ENCODE measurements at regions not wholly inside any gene's neighbourhood (a gene's known extent, or its start where the extent isn't known, plus 50 kb on each side); places are given as distances from the start of the nearest gene placed in this dataset.

GRCh38 chr2:217309056-217309455 lies 449.2 kb upstream of the TNP1 start (continued):
- TF ChIP-seq, protein P1, sequence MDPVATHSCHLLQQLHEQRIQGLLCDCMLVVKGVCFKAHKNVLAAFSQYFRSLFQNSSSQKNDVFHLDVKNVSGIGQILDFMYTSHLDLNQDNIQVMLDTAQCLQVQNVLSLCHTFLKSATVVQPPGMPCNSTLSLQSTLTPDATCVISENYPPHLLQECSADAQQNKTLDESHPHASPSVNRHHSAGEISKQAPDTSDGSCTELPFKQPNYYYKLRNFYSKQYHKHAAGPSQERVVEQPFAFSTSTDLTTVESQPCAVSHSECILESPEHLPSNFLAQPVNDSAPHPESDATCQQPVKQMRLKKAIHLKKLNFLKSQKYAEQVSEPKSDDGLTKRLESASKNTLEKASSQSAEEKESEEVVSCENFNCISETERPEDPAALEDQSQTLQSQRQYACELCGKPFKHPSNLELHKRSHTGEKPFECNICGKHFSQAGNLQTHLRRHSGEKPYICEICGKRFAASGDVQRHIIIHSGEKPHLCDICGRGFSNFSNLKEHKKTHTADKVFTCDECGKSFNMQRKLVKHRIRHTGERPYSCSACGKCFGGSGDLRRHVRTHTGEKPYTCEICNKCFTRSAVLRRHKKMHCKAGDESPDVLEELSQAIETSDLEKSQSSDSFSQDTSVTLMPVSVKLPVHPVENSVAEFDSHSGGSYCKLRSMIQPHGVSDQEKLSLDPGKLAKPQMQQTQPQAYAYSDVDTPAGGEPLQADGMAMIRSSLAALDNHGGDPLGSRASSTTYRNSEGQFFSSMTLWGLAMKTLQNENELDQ (CRISPR knock-in tag; IDR thresholded peaks at IDR 0.05; ENCODE audit: borderline replicate concordance), result no peak
- TF ChIP-seq, protein P2, sequence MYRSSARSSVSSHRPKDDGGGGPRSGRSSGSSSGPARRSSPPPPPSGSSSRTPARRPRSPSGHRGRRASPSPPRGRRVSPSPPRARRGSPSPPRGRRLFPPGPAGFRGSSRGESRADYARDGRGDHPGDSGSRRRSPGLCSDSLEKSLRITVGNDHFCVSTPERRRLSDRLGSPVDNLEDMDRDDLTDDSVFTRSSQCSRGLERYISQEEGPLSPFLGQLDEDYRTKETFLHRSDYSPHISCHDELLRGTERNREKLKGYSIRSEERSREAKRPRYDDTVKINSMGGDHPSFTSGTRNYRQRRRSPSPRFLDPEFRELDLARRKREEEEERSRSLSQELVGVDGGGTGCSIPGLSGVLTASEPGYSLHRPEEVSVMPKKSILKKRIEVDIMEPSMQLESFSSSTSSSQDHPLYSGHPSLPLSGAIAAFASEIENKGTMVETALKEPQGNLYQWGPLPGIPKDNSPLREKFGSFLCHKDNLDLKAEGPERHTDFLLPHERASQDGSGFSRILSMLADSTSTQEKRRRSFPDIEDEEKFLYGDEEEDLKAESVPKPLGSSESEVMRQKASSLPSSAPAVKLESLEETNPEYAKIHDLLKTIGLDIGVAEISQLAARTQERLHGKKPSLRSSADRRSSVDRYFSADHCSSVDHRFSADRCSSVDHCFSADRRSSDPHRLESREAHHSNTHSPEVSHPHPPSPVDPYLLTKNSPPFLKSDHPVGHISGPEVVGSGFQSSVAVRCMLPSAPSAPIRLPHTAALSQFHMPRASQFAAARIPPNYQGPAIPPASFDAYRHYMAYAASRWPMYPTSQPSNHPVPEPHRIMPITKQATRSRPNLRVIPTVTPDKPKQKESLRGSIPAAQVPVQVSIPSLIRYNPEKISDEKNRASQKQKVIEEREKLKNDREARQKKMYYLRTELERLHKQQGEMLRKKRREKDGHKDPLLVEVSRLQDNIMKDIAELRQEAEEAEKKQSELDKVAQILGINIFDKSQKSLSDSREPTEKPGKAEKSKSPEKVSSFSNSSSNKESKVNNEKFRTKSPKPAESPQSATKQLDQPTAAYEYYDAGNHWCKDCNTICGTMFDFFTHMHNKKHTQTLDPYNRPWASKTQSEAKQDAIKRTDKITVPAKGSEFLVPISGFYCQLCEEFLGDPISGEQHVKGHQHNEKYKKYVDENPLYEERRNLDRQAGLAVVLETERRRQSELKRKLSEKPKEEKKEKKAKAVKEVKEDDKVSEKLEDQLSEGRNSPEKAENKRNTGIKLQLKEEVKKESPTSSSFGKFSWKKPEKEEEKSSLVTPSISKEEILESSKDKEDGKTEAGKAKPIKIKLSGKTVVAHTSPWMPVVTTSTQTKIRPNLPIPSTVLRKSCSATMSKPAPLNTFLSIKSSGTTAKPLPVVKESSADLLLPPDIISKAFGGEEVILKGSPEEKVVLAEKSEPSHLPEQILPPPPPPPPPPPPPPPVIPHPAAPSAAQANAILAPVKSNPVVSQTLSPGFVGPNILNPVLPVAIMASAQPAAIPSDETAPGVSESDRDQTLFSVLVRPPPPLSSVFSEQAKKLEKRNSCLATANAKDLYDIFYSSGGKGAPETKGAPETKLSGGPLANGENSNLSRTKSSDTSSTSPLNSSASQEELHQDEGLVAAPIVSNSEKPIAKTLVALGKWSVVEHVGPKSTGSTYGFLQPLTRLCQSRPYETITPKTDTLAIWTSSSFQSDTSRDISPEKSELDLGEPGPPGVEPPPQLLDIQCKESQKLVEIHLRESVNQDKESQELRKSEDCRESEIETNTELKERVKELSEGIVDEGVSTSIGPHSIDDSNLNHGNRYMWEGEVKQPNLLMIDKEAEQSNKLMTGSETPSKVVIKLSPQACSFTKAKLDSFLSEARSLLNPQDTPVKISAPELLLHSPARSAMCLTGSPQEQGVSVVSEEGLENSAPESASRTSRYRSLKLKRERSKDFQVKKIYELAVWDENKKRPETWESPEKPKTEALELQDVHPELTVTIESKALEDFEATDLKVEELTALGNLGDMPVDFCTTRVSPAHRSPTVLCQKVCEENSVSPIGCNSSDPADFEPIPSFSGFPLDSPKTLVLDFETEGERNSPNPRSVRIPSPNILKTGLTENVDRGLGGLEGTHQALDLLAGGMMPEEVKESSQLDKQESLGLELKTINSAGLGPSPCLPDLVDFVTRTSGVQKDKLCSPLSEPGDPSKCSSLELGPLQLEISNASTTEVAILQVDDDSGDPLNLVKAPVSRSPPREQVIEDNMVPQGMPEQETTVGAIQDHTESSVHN (CRISPR knock-in tag; IDR thresholded peaks at IDR 0.05), result no peak
- TF ChIP-seq, protein P3, sequence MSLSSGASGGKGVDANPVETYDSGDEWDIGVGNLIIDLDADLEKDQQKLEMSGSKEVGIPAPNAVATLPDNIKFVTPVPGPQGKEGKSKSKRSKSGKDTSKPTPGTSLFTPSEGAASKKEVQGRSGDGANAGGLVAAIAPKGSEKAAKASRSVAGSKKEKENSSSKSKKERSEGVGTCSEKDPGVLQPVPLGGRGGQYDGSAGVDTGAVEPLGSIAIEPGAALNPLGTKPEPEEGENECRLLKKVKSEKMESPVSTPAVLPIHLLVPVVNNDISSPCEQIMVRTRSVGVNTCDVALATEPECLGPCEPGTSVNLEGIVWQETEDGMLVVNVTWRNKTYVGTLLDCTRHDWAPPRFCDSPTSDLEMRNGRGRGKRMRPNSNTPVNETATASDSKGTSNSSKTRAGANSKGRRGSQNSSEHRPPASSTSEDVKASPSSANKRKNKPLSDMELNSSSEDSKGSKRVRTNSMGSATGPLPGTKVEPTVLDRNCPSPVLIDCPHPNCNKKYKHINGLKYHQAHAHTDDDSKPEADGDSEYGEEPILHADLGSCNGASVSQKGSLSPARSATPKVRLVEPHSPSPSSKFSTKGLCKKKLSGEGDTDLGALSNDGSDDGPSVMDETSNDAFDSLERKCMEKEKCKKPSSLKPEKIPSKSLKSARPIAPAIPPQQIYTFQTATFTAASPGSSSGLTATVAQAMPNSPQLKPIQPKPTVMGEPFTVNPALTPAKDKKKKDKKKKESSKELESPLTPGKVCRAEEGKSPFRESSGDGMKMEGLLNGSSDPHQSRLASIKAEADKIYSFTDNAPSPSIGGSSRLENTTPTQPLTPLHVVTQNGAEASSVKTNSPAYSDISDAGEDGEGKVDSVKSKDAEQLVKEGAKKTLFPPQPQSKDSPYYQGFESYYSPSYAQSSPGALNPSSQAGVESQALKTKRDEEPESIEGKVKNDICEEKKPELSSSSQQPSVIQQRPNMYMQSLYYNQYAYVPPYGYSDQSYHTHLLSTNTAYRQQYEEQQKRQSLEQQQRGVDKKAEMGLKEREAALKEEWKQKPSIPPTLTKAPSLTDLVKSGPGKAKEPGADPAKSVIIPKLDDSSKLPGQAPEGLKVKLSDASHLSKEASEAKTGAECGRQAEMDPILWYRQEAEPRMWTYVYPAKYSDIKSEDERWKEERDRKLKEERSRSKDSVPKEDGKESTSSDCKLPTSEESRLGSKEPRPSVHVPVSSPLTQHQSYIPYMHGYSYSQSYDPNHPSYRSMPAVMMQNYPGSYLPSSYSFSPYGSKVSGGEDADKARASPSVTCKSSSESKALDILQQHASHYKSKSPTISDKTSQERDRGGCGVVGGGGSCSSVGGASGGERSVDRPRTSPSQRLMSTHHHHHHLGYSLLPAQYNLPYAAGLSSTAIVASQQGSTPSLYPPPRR (CRISPR knock-in tag; IDR thresholded peaks at IDR 0.05; ENCODE audit: borderline replicate concordance), result no peak
- TF ChIP-seq NR2F6 (IDR thresholded peaks at IDR 0.05) (no peak), NR2F6 (CRISPR knock-in tag; IDR thresholded peaks at IDR 0.05) (no peak), EEA1 (CRISPR knock-in tag; IDR thresholded peaks at IDR 0.05; ENCODE audit: borderline replicate concordance) (no peak), SP1 (IDR thresholded peaks at IDR 0.05) (no peak), SP1 (CRISPR knock-in tag; IDR thresholded peaks at IDR 0.05) (no peak), NFYB (CRISPR knock-in tag; IDR thresholded peaks at IDR 0.05) (no peak), ZNF18 (CRISPR knock-in tag; IDR thresholded peaks at IDR 0.05; ENCODE audit: insufficient replicate concordance) (no peak), NCOA5 (CRISPR knock-in tag; IDR thresholded peaks at IDR 0.05) (no peak)
- TF ChIP-seq, protein P4, sequence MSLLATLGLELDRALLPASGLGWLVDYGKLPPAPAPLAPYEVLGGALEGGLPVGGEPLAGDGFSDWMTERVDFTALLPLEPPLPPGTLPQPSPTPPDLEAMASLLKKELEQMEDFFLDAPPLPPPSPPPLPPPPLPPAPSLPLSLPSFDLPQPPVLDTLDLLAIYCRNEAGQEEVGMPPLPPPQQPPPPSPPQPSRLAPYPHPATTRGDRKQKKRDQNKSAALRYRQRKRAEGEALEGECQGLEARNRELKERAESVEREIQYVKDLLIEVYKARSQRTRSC (CRISPR knock-in tag; IDR thresholded peaks at IDR 0.05; ENCODE audit: low read depth), result no peak
